ENCODE measurements at regions not wholly inside any gene's neighbourhood (a gene's known extent, or its start where the extent isn't known, plus 50 kb on each side); places are given as distances from the start of the nearest gene placed in this dataset.

- H3K4me3 ChIP-seq (ENCODE audit: low read length), result no peak overlapping the region
Observed at GRCh38 chr14:48429512-48429911, 754.1 kb upstream of the MDGA2 start.

GRCh38 chr14:48417715-48418500 lies 742.5 kb upstream of the MDGA2 start:
- no peak overlapping the region for H3K9ac ChIP-seq (ENCODE audit: low read length)
- H3K36me3 ChIP-seq (ENCODE audit: control insufficient read depth, low read depth, low read length), result no peaks in the 10 kb centered on the region
- H3K4me3 ChIP-seq (ENCODE audit: low read length), result no peak overlapping the region

More at GRCh38 chr14:48429512-48429911, 754.1 kb upstream of the MDGA2 start:
- Histone ChIP-seq H3K4me1 (ENCODE audit: control insufficient read depth, low read depth, low read length) (no peaks in the 10 kb centered on the region), H3K36me3 (ENCODE audit: control insufficient read depth, low read depth, low read length) (no peaks in the 10 kb centered on the region), H3K27ac (ENCODE audit: low read length) (no peak overlapping the region), H3K9ac (ENCODE audit: low read length) (no peak overlapping the region), H3K9me3 (ENCODE audit: control insufficient read depth, low read depth, low read length) (no peaks in the 10 kb centered on the region), H3K27me3 (ENCODE audit: control insufficient read depth, insufficient read depth, low read length) (no peaks in the 10 kb centered on the region)

GRCh38 chr14:48401321-48401720 lies 725.9 kb upstream of the MDGA2 start:
- H3K36me3 ChIP-seq (ENCODE audit: control insufficient read depth, low read depth, low read length), result no peaks in the 10 kb centered on the region
- no peaks in the 10 kb centered on the region for H3K9me3 ChIP-seq (ENCODE audit: control insufficient read depth, low read depth, low read length)
- H3K4me1 ChIP-seq (ENCODE audit: control insufficient read depth, low read depth, low read length), result peaks cover 5% of the 10 kb centered on the region
- no peaks in the 10 kb centered on the region for H3K27me3 ChIP-seq (ENCODE audit: control insufficient read depth, insufficient read depth, low read length)
- no peak overlapping the region for H3K4me3 ChIP-seq (ENCODE audit: low read length)
- no peak overlapping the region for H3K9ac ChIP-seq (ENCODE audit: low read length)
- H3K27ac ChIP-seq (ENCODE audit: low read length), result no peak overlapping the region

More at GRCh38 chr14:48417715-48418500, 742.5 kb upstream of the MDGA2 start:
- no peak overlapping the region for H3K27ac ChIP-seq (ENCODE audit: low read length)
- no peaks in the 10 kb centered on the region for H3K9me3 ChIP-seq (ENCODE audit: control insufficient read depth, low read depth, low read length)
- no peaks in the 10 kb centered on the region for H3K27me3 ChIP-seq (ENCODE audit: control insufficient read depth, insufficient read depth, low read length)
- peaks cover 6% of the 10 kb centered on the region for H3K4me1 ChIP-seq (ENCODE audit: control insufficient read depth, low read depth, low read length)

GRCh38 chr14:48398675-48399282 lies 723.4 kb upstream of the MDGA2 start:
- no peak overlapping the region for H3K9ac ChIP-seq (ENCODE audit: low read length)
- H3K4me3 ChIP-seq (ENCODE audit: low read length), result no peak overlapping the region

GRCh38 chr14:48391661-48392060 lies 716.3 kb upstream of the MDGA2 start:
- no peak overlapping the region for H3K9ac ChIP-seq (ENCODE audit: low read length)
- H3K36me3 ChIP-seq (ENCODE audit: control insufficient read depth, low read depth, low read length), result no peaks in the 10 kb centered on the region
- H3K27me3 ChIP-seq (ENCODE audit: control insufficient read depth, insufficient read depth, low read length), result no peaks in the 10 kb centered on the region
- H3K9me3 ChIP-seq (ENCODE audit: control insufficient read depth, low read depth, low read length), result no peaks in the 10 kb centered on the region
- H3K4me3 ChIP-seq (ENCODE audit: low read length), result no peak overlapping the region
- no peaks in the 10 kb centered on the region for H3K4me1 ChIP-seq (ENCODE audit: control insufficient read depth, low read depth, low read length)
- no peak overlapping the region for H3K27ac ChIP-seq (ENCODE audit: low read length)

More at GRCh38 chr14:48398675-48399282, 723.4 kb upstream of the MDGA2 start:
- Histone ChIP-seq H3K27ac (ENCODE audit: low read length) (no peak overlapping the region), H3K9me3 (ENCODE audit: control insufficient read depth, low read depth, low read length) (no peaks in the 10 kb centered on the region), H3K27me3 (ENCODE audit: control insufficient read depth, insufficient read depth, low read length) (no peaks in the 10 kb centered on the region), H3K36me3 (ENCODE audit: control insufficient read depth, low read depth, low read length) (no peaks in the 10 kb centered on the region), H3K4me1 (ENCODE audit: control insufficient read depth, low read depth, low read length) (peaks cover 5% of the 10 kb centered on the region)

GRCh38 chr14:48390346-48390745 lies 714.9 kb upstream of the MDGA2 start:
- no peak overlapping the region for H3K4me3 ChIP-seq (ENCODE audit: low read length)
- H3K9ac ChIP-seq (ENCODE audit: low read length), result no peak overlapping the region
- no peaks in the 10 kb centered on the region for H3K36me3 ChIP-seq (ENCODE audit: control insufficient read depth, low read depth, low read length)
- no peaks in the 10 kb centered on the region for H3K4me1 ChIP-seq (ENCODE audit: control insufficient read depth, low read depth, low read length)
- H3K9me3 ChIP-seq (ENCODE audit: control insufficient read depth, low read depth, low read length), result no peaks in the 10 kb centered on the region
- H3K27ac ChIP-seq (ENCODE audit: low read length), result no peak overlapping the region
- H3K27me3 ChIP-seq (ENCODE audit: control insufficient read depth, insufficient read depth, low read length), result no peaks in the 10 kb centered on the region

- no peak overlapping the region for H3K27ac ChIP-seq (ENCODE audit: low read length)
Observed at GRCh38 chr14:48384821-48385220, 709.4 kb upstream of the MDGA2 start.

GRCh38 chr14:48382961-48383360 lies 707.6 kb upstream of the MDGA2 start:
- no peak overlapping the region for H3K27ac ChIP-seq (ENCODE audit: low read length)
- no peaks in the 10 kb centered on the region for H3K4me1 ChIP-seq (ENCODE audit: control insufficient read depth, low read depth, low read length)
- H3K4me3 ChIP-seq (ENCODE audit: low read length), result no peak overlapping the region
- no peak overlapping the region for H3K9ac ChIP-seq (ENCODE audit: low read length)
- H3K36me3 ChIP-seq (ENCODE audit: control insufficient read depth, low read depth, low read length), result no peaks in the 10 kb centered on the region
- H3K27me3 ChIP-seq (ENCODE audit: control insufficient read depth, insufficient read depth, low read length), result no peaks in the 10 kb centered on the region
- H3K9me3 ChIP-seq (ENCODE audit: control insufficient read depth, low read depth, low read length), result no peaks in the 10 kb centered on the region

More at GRCh38 chr14:48384821-48385220, 709.4 kb upstream of the MDGA2 start:
- H3K9me3 ChIP-seq (ENCODE audit: control insufficient read depth, low read depth, low read length), result no peaks in the 10 kb centered on the region
- no peaks in the 10 kb centered on the region for H3K36me3 ChIP-seq (ENCODE audit: control insufficient read depth, low read depth, low read length)
- no peaks in the 10 kb centered on the region for H3K4me1 ChIP-seq (ENCODE audit: control insufficient read depth, low read depth, low read length)
- no peaks in the 10 kb centered on the region for H3K27me3 ChIP-seq (ENCODE audit: control insufficient read depth, insufficient read depth, low read length)
- H3K9ac ChIP-seq (ENCODE audit: low read length), result no peak overlapping the region
- H3K4me3 ChIP-seq (ENCODE audit: low read length), result no peak overlapping the region

- H3K27ac ChIP-seq (ENCODE audit: low read length), result no peak overlapping the region
- H3K36me3 ChIP-seq (ENCODE audit: control insufficient read depth, low read depth, low read length), result no peaks in the 10 kb centered on the region
- no peak overlapping the region for H3K9ac ChIP-seq (ENCODE audit: low read length)
- H3K27me3 ChIP-seq (ENCODE audit: control insufficient read depth, insufficient read depth, low read length), result no peaks in the 10 kb centered on the region
- H3K9me3 ChIP-seq (ENCODE audit: control insufficient read depth, low read depth, low read length), result no peaks in the 10 kb centered on the region
- H3K4me1 ChIP-seq (ENCODE audit: control insufficient read depth, low read depth, low read length), result no peaks in the 10 kb centered on the region
- no peak overlapping the region for H3K4me3 ChIP-seq (ENCODE audit: low read length)
Observed at GRCh38 chr14:48378541-48378940, 703.1 kb upstream of the MDGA2 start.

- Histone ChIP-seq H3K9me3 (ENCODE audit: control insufficient read depth, low read depth, low read length) (no peaks in the 10 kb centered on the region), H3K36me3 (ENCODE audit: control insufficient read depth, low read depth, low read length) (no peaks in the 10 kb centered on the region), H3K4me1 (ENCODE audit: control insufficient read depth, low read depth, low read length) (no peaks in the 10 kb centered on the region), H3K27me3 (ENCODE audit: control insufficient read depth, insufficient read depth, low read length) (no peaks in the 10 kb centered on the region), H3K4me3 (ENCODE audit: low read length) (no peak overlapping the region), H3K27ac (ENCODE audit: low read length) (no peak overlapping the region), H3K9ac (ENCODE audit: low read length) (no peak overlapping the region)
Observed at GRCh38 chr14:48373981-48374380, 698.6 kb upstream of the MDGA2 start.

GRCh38 chr14:48350971-48351370 lies 675.6 kb upstream of the MDGA2 start:
- Histone ChIP-seq H3K4me1 (ENCODE audit: control insufficient read depth, low read depth, low read length) (no peaks in the 10 kb centered on the region), H3K9ac (ENCODE audit: low read length) (no peak overlapping the region), H3K27ac (ENCODE audit: low read length) (no peak overlapping the region), H3K36me3 (ENCODE audit: control insufficient read depth, low read depth, low read length) (no peaks in the 10 kb centered on the region), H3K9me3 (ENCODE audit: control insufficient read depth, low read depth, low read length) (no peaks in the 10 kb centered on the region), H3K27me3 (ENCODE audit: control insufficient read depth, insufficient read depth, low read length) (no peaks in the 10 kb centered on the region), H3K4me3 (ENCODE audit: low read length) (no peak overlapping the region)

GRCh38 chr14:48349689-48350088 lies 674.3 kb upstream of the MDGA2 start:
- no peaks in the 10 kb centered on the region for H3K36me3 ChIP-seq (ENCODE audit: control insufficient read depth, low read depth, low read length)
- H3K27ac ChIP-seq (ENCODE audit: low read length), result no peak overlapping the region
- H3K4me3 ChIP-seq (ENCODE audit: low read length), result no peak overlapping the region
- no peaks in the 10 kb centered on the region for H3K4me1 ChIP-seq (ENCODE audit: control insufficient read depth, low read depth, low read length)
- H3K27me3 ChIP-seq (ENCODE audit: control insufficient read depth, insufficient read depth, low read length), result no peaks in the 10 kb centered on the region
- H3K9ac ChIP-seq (ENCODE audit: low read length), result no peak overlapping the region
- H3K9me3 ChIP-seq (ENCODE audit: control insufficient read depth, low read depth, low read length), result no peaks in the 10 kb centered on the region
